DMS79 (cell line): ENCODE measurements at regions not wholly inside any gene's neighbourhood (a gene's known extent, or its start where the extent isn't known, plus 50 kb on each side); places are given as distances from the start of the nearest gene placed in this dataset.

Source experiments
- DNase-seq: peaks from one replicate; lab custom pipeline; 2025; lab: John Stamatoyannopoulos, UW

GRCh38 chr3:115330430-115330829 is 183.3 kb upstream of the ZBTB20 start:
- no peak for DNase-seq

GRCh38 chr3:115332998-115333397 is 185.9 kb upstream of the ZBTB20 start:
- no peak for DNase-seq

DNA sequence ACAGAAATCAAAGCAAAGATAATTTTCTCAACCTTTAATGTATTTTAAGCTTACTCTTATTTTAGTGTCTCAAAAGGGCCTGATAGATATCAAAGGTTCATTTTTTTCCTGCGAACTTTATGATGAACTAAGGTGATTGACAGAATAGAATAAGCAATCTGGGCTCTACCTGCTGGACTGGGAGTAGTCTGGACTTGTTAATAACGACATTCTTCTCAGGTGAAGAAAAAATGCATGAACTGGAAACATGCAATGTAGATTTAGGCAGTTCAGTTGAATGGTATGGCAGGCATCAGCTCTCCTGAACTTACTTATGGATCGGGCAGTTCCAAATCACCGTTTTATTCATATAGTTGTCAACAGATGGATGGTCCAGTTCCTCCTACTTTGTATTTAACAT is 189.7 kb upstream of the ZBTB20 start:
- DNase-seq, result no peak

DNA sequence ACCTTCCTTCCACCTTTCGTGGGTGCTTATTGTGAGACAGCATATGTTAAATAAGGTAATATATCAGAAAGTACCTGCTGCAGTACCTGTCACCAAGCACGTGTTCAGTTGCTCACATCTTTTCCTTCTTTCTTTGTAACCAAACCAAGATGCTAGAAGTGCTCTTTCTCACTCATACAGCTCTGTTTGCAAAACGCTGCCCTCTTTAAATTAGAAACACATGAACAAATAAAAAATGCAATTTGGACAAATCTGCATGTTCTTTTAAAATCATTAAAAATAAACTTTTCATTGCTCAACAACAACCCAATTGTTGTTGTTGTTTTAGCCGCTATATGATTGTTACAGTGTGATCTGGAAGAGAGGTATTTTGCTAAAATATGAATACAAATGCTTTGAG is 193.5 kb upstream of the ZBTB20 start:
- DNase-seq, result no peak

- DNase-seq, result no peak
Observed at GRCh38 chr3:115341208-115341607, 194.1 kb upstream of the ZBTB20 start.

- DNase-seq, result no peak
Observed at GRCh38 chr3:115347737-115348136, 200.6 kb upstream of the ZBTB20 start.

DNA sequence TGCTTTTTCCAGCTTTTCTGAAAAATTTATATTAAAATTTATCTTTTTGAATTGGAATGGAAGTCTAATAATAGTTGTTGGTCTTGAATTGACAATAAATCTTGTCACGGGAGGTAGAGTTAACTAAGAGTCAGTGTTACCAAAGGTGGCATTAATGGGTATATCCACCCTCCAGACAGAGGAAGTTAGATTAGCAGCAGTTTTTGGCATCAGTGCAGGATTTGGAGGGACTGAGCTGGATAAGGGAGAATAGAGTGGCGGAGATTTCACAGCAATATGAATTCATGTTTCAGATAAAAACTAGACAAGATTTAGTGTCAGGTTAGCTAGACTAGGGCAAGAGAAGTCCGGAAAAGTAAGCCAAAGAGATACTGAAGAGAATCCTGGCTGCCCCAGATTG is 201.3 kb upstream of the ZBTB20 start:
- DNase-seq, result no peak

DNA sequence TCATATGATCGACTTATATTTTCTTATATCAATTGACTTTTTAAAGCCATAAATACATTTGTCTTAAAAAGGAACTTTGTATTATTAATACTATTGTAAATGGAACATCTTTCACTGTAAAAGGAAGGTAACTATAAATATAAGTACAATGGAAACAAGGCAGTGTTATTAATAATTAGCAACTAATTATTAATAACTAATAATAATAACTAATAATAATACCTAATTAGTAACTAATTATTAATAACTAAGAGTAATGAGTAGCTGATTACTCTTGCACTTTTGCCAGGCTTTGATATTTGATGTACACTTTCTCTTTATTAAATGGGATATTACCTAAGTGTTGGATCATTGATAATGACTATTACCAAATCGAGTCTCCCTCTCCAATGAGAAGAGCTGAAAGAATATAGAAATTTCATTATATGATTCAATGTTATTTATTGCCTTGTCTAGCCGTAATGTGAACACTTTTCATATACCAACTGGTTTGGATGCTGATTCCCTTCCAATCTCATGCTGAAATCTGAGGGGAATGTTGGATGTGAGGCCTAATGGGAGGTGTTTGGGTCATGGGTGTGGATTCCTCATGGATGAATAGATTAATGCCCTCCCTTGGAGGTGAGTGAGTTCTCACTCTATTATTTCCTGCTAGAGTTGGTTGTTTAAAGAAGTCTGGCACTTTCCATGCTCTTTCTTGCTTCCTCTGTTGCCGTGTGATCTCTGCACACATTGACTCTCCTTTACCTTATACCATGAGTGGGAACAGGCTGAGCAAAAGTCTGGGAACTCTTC is 202.1 kb upstream of the ZBTB20 start:
- no peak for DNase-seq

- DNase-seq, result no peak
Observed at GRCh38 chr3:115350606-115351005, 203.5 kb upstream of the ZBTB20 start.

DNA sequence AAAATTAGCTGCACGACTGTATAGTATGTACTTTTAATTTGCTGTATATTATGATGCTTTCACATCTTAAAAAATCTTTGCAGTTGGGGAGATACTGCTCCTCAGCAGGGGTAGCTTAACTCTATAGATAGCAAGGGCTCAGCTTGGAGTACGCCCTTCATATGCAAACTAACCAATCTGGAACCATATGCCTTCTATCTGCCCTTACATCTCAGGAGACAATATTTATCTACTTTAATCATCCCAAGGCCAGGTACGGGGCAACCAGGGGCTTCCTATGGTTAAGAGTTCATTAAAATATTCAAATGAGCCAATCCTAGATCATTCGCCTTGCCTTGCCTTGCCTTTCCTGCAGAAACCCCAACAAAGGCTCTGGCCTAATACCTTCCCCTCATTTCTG is 204.1 kb upstream of the ZBTB20 start:
- no peak for DNase-seq

DNA sequence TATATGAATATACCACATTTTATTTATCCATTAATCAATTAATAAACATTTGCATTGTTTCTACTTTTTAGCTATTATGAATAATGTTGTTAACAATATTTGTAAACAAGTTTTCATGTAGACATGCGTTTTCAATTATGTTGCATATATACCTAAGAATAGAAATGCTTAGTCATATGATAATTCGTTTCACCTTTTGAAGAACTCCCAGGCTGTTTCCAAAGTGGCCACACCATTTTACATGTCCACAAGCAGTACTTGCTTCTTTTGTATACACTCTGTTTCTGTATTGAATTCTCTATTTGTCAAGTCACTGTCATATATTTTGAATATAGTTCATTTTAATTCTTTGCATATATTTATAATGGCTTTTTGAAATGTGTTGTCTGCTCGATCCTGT is 206.9 kb upstream of the ZBTB20 start:
- DNase-seq, result no peak

GRCh38 chr3:115357456-115357855 is 210.4 kb upstream of the ZBTB20 start:
- DNase-seq, result no peak

DNA sequence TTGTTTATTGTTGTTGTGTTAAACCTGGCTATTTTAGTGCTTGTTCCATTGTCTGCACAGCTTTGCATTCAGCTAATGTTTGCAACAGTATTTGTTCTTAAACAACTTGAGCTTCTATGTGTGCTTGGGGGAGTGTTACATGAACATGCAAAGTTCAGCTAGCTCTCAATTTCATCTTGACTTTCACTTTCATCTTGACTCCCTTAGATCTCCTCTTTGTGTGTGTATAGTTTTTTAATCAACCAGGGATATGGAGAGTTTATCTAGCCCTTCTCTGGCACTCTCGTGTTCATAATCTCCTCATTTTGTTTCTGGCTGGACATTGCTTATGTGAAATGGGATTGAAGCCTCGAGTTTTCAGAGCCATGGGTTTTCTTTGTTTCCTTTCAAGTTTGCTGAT is 212.4 kb upstream of the ZBTB20 start:
- DNase-seq, result no peak

DNA sequence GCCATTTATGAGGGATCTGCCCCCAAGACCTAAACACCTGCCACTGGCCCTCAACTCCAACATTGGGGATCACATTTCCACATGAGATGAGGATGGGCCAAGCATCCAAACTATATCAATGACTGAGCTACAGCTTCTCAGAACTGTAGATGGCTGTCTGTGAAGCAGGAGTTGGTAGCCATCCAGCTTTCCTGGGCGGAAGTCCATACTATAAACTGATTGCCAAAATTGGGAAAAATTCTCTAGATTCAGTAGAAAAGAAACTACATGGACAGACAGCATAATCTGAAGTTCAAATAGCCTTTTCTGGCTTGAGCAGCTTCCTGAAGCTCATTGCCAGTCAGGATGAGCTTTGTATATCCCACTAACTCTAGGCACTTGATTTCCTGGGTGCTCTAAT is 214.7 kb upstream of the ZBTB20 start:
- DNase-seq, result no peak

GRCh38 chr3:115363071-115363470 is 216.0 kb upstream of the ZBTB20 start:
- no peak for DNase-seq

DNA sequence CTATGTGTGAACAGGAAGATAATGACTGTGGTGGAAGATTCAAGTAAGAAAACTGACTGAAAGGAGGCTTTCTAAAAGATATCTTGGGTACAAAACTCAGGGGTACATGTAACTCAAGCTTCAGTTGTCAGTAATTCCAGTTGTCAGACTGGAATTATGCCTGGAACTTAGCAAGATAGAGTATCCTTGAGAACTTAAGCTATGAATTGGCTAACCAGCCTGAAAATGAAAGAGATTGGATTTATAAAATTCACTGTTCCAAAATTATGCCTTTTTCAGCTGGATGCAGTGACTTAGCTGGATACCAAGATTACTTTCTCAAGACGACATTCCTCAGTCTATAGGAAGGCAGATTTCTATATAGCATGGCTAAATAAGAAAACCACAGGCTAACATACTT is 221.9 kb upstream of the ZBTB20 start:
- no peak for DNase-seq

GRCh38 chr3:115375362-115375761 is 228.3 kb upstream of the ZBTB20 start:
- no peak for DNase-seq

DNA sequence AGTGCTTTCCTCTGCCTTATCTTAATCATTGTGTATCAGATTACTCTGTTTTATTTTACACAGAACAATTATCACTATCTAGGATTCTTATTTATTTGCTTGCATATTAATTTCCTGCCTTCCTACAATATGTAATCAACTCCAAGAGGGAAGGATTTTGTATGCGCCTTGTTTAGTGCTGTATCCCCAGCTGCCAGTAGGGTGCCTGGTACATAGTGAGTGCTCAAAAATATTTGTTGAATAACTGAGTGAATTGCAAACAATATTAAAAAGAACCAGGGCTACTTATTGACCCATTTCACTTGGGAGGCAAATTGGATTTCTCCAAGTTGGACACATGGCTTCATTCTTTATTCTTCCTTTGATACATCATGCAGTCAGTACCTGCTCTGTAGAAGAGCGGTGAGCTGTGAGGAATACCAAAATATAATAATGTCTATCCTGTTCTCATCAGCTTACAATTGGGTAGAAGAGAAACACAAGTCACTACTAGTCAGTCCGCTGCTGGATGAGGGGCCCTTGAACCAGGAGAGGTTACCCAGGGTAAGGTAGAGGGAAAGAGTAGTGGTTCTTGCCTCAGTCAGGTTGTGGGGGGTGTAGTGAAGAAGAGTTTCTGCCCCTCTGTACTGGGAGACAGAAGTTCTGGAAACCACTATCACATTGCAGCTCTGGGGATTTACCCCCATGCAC is 233.9 kb upstream of the ZBTB20 start:
- DNase-seq, result no peak

- DNase-seq, result peak; percentile 9
Observed at GRCh38 chr3:115381573-115381912, 234.5 kb upstream of the ZBTB20 start.

DNA sequence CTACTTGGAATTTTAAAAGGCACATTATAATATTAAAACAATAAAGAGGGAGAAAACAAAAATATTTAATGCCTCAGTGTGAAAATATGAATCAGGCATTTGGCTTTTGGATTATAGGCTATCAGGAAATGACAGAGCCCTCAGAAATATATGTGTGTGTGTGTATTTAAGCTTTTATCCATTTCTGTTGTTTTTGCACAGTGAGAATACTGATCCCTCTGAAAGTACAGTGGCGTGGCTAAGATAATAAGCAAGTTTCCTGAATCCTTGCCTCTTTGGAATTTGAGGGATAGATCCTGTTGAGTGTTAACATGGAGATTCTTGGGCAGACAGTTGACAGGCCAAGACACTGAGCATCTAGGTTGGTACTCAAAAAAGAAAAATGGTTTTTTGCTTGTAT is 234.8 kb upstream of the ZBTB20 start:
- DNase-seq, result no peak

- no peak for DNase-seq
Observed at GRCh38 chr3:115384381-115384780, 237.3 kb upstream of the ZBTB20 start.

GRCh38 chr3:115385774-115386730 is 237.3 kb upstream of the GAP43 start:
- no peak for DNase-seq

GRCh38 chr3:115388166-115388565 is 235.1 kb upstream of the GAP43 start:
- no peak for DNase-seq
